Ecto neural progenitor cell (in vitro differentiated cells): ENCODE measurements at regions not wholly inside any gene's neighbourhood (a gene's known extent, or its start where the extent isn't known, plus 50 kb on each side); places are given as distances from the start of the nearest gene placed in this dataset.

Source experiments
- DNase-seq: peaks from one replicate; pipeline ENCODE4 v3.0.0-alpha.2; 2018; ENCODE audit warnings: low spot score

GRCh38 chr20:11581271-11581670 is 336.4 kb upstream of the BTBD3 start:
- DNase-seq: no peak

- DNase-seq: no peak
Observed at GRCh38 chr20:11582060-11582459, 335.6 kb upstream of the BTBD3 start.

GRCh38 chr20:11585752-11586352 is 331.8 kb upstream of the BTBD3 start:
- no peak for DNase-seq

DNA sequence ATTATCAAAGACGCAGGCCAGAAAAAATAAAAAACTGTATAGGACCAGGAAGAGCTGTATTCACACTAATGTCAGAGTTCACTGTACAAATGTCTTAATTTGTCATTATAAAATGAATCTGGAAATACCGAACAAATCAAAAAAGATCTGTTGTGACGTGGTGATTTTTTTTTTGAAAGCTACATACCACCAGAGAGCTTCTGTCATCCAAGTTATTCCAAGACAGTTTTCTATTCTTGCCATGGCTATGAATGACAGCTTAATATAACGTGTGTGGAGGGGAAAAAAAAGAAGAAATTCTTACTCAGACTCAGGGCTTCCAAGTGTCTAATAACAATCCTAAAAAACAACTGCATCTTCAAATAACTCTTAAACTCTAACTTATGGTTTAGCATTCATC is 328.8 kb upstream of the BTBD3 start:
- no peak for DNase-seq

- DNase-seq: no peak
Observed at GRCh38 chr20:11591965-11592364, 325.7 kb upstream of the BTBD3 start.

DNA sequence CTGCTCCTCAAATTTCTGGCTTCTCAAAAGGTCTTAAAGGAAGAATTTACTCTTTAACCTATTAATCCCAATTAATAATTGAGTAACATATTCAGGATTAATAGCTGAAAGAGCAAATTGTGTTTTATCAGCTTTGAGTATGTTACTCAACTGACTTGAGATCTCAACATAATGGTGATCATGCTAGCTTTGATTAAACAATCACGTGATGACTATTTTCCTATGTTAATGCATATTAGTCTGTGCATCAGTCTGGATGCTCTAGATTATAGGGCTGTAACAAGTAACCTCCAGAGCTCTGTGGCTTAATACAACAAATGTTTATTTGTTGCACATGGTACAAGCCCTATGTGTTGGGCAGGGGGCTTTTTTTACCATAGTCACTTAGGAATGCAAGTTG is 313.4 kb upstream of the BTBD3 start:
- DNase-seq: no peak

- no peak for DNase-seq
Observed at GRCh38 chr20:11607047-11607446, 310.6 kb upstream of the BTBD3 start.

DNA sequence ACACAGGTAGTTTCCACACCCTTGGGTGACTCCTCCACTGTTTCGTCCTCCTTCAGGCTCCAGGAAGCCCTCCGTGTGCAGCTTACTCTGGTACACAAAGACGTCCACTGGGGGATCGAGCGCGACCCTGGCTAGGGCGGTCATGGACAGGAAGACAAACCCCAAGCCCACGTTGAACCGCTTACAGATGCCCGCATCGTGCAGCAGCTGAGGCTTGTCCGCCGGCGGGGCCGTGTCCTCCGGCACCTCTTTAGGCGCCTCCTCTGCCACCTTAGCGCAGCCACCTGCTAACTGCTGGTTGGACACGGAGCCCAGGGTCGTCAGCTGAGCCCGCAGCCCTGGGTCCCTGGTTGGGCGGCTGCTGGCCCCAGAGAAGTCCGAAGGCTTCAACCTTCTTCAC is 309.0 kb upstream of the BTBD3 start:
- no peak for DNase-seq

DNA sequence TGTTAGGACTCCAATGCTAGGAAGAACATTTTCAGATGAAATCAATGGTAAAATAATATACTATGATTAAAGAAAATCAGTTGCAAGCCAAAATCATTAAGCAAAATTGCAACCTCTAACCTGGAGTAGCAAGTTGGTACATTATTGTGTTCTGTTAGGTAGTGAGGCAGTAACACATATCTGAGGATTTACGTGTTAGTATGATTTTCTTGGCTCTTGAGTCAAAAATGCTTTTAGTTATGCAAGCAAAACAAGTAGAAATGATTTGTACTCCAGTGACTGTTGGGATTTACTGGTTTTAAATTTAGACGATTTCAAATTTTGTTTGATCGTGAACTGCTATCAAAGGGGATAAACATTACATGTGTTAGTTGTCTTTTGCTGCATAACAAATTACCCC is 293.0 kb upstream of the BTBD3 start:
- no peak for DNase-seq

GRCh38 chr20:11626551-11626950 is 291.1 kb upstream of the BTBD3 start:
- DNase-seq: no peak

DNA sequence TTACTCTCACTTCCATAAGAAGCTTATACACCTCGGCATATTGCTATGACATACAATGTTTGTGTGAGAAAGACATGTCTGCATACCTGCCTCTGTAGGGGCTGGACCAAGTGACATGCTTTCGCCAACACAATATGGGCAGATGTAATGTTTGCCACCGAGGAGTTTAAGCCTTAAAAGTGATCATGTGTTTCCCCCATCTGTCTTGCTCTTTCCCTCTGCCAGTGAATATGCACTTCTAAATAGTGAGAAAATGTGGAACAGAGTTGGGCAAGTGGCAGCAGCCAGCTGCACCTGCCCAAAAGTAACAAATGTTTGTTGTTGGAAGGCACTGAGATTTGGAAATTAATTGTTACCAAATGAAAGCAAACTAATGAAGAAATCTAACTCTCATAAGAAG is 274.8 kb upstream of the BTBD3 start:
- no peak for DNase-seq

DNA sequence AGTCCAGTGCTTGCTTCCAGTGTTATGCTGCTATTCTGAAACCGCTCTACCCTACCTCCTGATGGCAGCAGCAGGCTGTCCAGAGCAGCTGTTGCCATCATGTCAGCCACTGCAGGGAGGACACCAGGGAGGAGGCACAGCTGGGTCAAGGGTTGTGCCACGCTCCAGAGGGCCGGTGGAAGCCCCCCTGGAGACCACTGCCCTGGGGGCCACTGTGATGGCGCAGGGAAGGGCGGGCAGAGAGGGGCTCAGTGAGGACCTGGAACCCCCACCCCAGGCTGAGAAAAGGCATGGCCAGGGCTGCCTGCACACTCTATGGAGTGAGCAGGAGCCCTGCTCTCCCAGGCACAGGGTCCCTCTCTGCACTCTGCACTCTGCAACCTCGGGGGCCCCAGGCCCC is 271.3 kb upstream of the BTBD3 start:
- DNase-seq: no peak

DNA sequence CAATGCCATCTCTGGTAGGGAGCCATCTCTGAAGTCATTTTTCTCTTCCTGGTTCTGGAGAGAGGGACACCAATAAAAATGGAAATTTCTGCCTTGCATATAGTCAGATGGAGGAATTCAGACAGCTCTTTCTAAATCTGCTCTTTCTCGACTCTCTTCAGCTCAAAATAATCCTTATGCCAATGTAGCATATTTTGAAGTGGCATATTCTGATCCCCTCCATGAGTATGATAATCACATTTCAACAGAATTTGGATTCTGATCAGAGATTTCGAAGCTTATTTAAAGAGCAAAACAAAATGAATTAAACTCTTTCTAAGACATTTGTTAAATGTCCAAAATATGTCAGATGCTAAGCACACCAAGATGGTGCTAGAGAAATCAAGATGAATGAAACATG is 267.1 kb upstream of the BTBD3 start:
- DNase-seq: no peak

GRCh38 chr20:11651138-11651537 is 266.6 kb upstream of the BTBD3 start:
- no peak for DNase-seq

DNA sequence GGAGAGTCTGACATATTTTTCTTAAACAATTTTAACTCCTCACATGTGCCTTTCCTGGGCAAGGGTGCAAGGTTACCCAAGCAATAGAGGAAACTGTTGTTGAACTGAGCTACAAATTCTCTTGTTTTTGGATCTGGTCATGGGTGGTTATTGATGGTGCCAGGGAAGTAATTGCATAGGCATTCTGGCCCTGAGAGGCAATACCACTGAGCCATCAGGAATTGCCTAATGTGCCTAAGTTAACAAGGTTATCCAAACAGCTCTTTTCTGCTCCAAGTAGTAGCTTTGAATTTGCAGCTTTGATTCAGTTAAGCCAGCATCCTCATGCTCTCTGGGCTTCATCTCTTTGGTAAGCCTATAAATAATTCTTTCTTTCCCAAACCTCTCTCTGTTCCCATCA is 266.0 kb upstream of the BTBD3 start:
- no peak for DNase-seq

- no peak for DNase-seq
Observed at GRCh38 chr20:11652128-11652527, 265.6 kb upstream of the BTBD3 start.

DNA sequence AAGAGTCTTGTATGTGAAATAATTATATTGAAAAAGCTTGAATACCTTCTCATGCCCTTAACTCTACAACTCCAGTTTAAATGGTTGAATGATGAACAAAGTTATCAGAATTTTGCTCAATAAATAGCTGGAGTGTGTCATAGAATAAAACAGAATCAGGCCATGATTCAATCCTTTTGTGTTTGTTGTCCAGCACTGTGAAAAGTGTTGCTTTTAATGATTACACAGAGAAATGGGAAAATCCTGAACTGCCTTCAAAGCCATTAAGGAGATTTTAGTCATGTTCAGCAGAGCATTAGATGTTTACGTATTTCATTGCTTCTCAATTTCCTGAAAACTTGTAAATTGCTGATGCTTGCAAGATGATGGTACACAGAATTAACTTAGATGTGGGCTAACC is 262.9 kb upstream of the BTBD3 start:
- no peak for DNase-seq

- no peak for DNase-seq
Observed at GRCh38 chr20:11660673-11661072, 257.0 kb upstream of the BTBD3 start.

- no peak for DNase-seq
Observed at GRCh38 chr20:11671015-11671511, 246.6 kb upstream of the BTBD3 start.

DNA sequence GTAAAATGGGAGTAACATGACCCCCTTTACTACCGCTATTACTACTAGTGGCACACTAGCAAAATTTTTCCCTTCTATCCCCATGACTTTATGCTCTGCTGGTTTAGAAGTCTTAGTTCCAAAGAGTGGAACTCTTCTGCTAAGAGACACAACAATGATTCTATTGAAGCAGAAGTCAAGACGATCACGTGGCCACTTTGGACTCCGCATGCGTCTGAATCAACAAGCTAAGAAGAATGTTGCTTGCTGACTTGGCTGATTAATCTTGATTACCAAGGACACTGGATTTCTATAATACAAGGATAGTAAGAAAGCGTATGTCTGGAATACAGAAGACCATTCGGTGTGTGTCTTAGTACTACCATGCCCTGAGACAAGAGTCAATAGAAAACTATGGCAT is 244.7 kb upstream of the BTBD3 start:
- no peak for DNase-seq

- DNase-seq: no peak
Observed at GRCh38 chr20:11675920-11676629, 241.6 kb upstream of the BTBD3 start.

DNA sequence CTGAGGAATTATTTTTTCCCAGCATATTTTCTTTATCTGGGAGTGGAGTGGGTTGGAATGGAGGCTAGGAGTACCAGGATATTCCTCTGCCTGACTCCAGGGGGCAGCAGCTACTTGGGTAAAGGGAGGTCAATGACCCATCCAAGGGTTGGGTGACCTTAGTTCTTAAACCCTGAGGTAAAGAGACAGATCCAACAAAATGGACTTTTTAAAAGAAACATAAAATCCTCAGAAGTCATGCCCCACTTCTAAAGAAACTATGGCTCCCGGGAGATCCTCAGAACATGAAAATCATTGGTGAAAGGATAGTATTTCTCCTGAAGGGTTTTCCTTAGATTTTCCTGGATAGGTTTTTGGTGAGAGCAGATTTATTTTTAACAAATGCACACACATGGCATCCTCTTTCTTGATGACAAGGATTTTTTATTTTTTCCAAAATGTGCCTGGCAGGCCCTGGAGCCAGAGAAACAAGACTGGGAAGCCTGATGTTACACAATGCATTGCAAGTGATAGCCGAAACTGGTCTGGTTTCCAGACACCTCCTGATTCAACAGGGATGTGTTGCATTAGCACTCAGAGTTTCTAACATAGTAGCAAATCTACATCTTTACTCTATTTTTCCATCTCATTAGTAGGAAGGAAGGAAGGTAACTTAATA is 240.9 kb upstream of the BTBD3 start:
- DNase-seq: peak; percentile 72

DNA sequence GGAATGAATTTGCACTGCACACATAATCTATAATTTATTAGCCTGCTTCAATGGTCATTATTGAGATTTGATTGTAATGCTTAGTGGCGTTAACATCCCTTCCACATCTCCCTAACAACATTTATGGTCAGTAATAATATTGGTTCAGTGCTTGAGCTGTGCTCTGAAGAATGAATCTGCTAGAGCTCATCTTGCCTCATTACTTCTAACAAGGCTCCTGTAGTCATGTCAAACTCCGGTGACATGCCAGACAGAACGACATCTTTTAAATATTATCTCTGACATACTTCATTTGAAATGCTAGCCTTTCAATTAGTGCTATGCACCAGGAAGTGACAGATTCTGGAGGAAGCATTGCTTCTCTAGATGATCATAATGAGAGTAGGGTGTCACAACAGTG is 240.3 kb upstream of the BTBD3 start:
- DNase-seq: no peak

DNA sequence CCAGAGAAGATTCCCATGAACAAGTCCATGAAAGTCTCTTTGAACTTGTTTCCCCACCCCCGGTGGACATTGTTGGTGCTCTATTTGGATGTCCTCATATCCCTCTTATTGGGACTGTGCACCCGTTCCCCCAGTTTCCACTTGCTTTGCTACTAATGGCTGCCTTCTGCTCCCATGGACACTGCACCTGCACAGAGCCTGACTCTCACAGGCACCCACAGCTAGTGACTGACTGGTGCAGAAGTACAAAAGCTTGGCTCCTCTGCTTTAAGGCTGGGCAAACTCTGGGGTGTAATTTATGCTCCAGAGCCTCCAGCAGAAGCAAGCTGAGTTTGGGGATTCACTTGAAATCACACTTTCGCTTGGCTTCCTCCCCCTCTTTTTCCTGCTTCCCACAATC is 239.9 kb upstream of the BTBD3 start:
- no peak for DNase-seq
